Gastrocnemius medialis (tissue), 4 donors: ENCODE measurements at regions not wholly inside any gene's neighbourhood (a gene's known extent, or its start where the extent isn't known, plus 50 kb on each side); places are given as distances from the start of the nearest gene placed in this dataset.
"Not testable (repeated sequence)": the region's sequence is repeated elsewhere in the genome, so short reads cannot be mapped to it uniquely, and the experiment has no call there.

ENCODE experiments used
- ATAC-seq, 2 donors: fragments of 150-250 bp; one replicate each; pipeline ENCODE4 v1.9.1; 2016
- DNase-seq, 2 donors: peaks; one replicate each; pipeline ENCODE4 v3.0.0-alpha.2; 2019
- H3K27ac ChIP-seq, 4 donors: fragments of 200-600 bp; sonication (generic); 1 replicate in 1 of 4; 2 replicates in 3 of 4; pipeline ENCODE4 v1.5.1; 2016 to 2018; ENCODE audit warnings: mild to moderate bottlenecking in 2 of 4, moderate library complexity in 1 of 4
- H3K27me3 ChIP-seq, 3 donors: fragments of 200-600 bp; sonication (generic) in 2 of 3; 1 replicate in 1 of 3; 2 replicates in 2 of 3; pipeline versions ENCODE4 v1.5.1 to v1.6.0; 2016 to 2019; ENCODE audit warnings: mild to moderate bottlenecking in 1 of 3, moderate library complexity in 1 of 3
- H3K36me3 ChIP-seq, 2 donors: fragments of 200-600 bp; sonication (generic) in 1 of 2; one replicate each; pipeline ENCODE4 v1.5.1; 2017 to 2018
- H3K4me1 ChIP-seq, 2 donors: fragments of 200-600 bp; sonication (generic) in 1 of 2; one replicate each; pipeline ENCODE4 v1.5.1; 2016 to 2017; ENCODE audit warnings: mild to moderate bottlenecking in 2 of 2
- H3K4me3 ChIP-seq, 4 donors: fragments of 200-600 bp; sonication (generic) in 3 of 4; 1 replicate in 1 of 4; 2 replicates in 3 of 4; pipeline ENCODE4 v1.5.1; 2016 to 2019; ENCODE audit warnings: mild to moderate bottlenecking in 2 of 4
- H3K9me3 ChIP-seq, 3 donors: fragments of 200-600 bp; sonication (generic) in 2 of 3; 1 replicate in 1 of 3; 2 replicates in 2 of 3; pipeline ENCODE4 v1.5.1; 2016 to 2019
- POLR2A ChIP-seq, 2 donors: fragments of 450-650 bp; IDR thresholded peaks; one replicate each; pipeline ENCODE4 v1.6.1; 2017; ENCODE audit warnings: antibody characterized with exemption in 2 of 2, mild to moderate bottlenecking in 2 of 2, moderate library complexity in 2 of 2
- in situ Hi-C, 4 donors: fragments of 200-750 bp; cut with MboI; loops; one replicate each; pipeline versions ENCODE4 v1.15.0 to v1.8.0; 2017; ENCODE audit warnings: low sequenced_read_pairs in 4 of 4
- intact Hi-C: fragments of 100-400 bp; cut with DNase I; formaldehyde crosslinking; loops from one replicate; pipeline ENCODE4 v1.15.1; 2023; ENCODE audit warnings: low total_unique reads
- TF ChIP-seq, protein P1 (sequence below), 5 experiments: fragments of 450-650 bp in 3 of 5; fragments of 200-600 bp in 2 of 5; sonication (generic) in 2 of 5; IDR thresholded peaks in 4 of 5; conservative IDR thresholded peaks in 1 of 5; 1 replicate in 4 of 5; 2 replicates in 1 of 5; pipeline ENCODE4 v1.5.1; 2016 to 2019; ENCODE audit warnings: antibody characterized with exemption in 5 of 5, mild to moderate bottlenecking in 3 of 5, moderate library complexity in 3 of 5

DNA sequence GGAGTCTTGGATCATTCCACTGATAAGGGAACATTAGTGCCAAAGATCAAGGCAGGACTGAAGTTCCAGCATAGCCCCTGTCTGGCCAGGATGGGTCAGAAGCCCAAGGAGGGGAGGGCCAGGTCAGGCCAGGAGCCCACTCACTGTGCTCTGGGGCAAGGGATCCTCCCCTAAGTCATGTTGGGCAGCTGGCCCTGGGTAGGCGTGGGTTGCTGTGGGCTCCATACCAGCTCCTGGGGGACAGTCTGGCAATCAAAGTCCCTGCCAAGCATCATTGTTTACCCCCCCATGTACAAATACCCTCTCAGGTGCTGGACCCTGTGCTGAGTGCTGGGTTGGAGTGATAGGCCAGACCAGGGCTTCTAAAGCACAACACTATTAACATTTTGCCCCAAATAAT, 130.5 kb downstream of the IRX5 start:
- H3K36me3 ChIP-seq, result no peaks in the 10 kb centered on the region
- H3K4me3 ChIP-seq, result no peak overlapping the region
- no peak overlapping the region for H3K27ac ChIP-seq
- ATAC-seq, result no peak
- DNase-seq, result no peak
- in situ Hi-C loops (loop anchor here in 1 of 4 donors (25.0 kb wide), 1 partner anchor 101 kb away; no protein-coding TSS in a partner anchor), intact Hi-C loops (no loop called here)
- peaks cover 9 to 19% (median 14%) of the 10 kb centered on the region in 3 donors for H3K27me3 ChIP-seq
- H3K4me1 ChIP-seq, result no peaks in the 10 kb centered on the region
- TF ChIP-seq, protein P1, sequence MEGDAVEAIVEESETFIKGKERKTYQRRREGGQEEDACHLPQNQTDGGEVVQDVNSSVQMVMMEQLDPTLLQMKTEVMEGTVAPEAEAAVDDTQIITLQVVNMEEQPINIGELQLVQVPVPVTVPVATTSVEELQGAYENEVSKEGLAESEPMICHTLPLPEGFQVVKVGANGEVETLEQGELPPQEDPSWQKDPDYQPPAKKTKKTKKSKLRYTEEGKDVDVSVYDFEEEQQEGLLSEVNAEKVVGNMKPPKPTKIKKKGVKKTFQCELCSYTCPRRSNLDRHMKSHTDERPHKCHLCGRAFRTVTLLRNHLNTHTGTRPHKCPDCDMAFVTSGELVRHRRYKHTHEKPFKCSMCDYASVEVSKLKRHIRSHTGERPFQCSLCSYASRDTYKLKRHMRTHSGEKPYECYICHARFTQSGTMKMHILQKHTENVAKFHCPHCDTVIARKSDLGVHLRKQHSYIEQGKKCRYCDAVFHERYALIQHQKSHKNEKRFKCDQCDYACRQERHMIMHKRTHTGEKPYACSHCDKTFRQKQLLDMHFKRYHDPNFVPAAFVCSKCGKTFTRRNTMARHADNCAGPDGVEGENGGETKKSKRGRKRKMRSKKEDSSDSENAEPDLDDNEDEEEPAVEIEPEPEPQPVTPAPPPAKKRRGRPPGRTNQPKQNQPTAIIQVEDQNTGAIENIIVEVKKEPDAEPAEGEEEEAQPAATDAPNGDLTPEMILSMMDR (IDR thresholded peaks at IDR 0.05 in 4 of 5, conservative IDR thresholded peaks at IDR 0.05 in 1 of 5), result no peak
- no peak for TF ChIP-seq POLR2A (IDR thresholded peaks at IDR 0.05)
- no peaks in the 10 kb centered on the region for H3K9me3 ChIP-seq

GRCh38 chr16:55062442-55062841, 131.8 kb downstream of the IRX5 start:
- no peaks in the 10 kb centered on the region for H3K36me3 ChIP-seq
- TF ChIP-seq POLR2A (IDR thresholded peaks at IDR 0.05), result no peak
- TF ChIP-seq, protein P1 (IDR thresholded peaks at IDR 0.05 in 4 of 5, conservative IDR thresholded peaks at IDR 0.05 in 1 of 5), result no peak
- in situ Hi-C loops, result loop anchor here in 1 of 4 donors (25.0 kb wide), 1 partner anchor 100 kb away; no protein-coding TSS in a partner anchor

DNA sequence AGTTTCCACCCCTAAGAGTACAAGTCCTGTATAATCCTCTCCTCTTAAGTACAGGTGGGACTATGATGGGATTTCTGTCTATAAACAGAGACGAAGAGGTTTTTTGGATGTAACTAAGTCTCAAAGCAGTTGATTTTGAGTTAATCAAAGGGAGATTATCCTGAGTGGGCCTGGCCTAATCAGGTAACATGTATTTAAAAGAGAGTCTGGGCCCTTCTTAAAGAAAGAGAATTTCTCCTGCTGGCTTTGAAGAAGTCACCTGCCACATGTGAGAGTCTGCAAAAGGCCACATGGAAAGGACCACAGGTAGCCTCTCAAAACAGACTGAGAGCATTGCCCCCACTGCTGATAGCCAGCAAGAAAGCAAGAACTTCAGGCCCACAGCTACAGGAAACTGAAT, 142.3 kb downstream of the IRX5 start:
- in situ Hi-C loops (loop anchor here in 1 of 4 donors (25.0 kb wide), 1 partner anchor 89 kb away; no protein-coding TSS in a partner anchor), intact Hi-C loops (no loop called here)
- Histone ChIP-seq H3K36me3 (no peaks in the 10 kb centered on the region), H3K27me3 (no peaks in the 10 kb centered on the region), H3K4me3 (no peak overlapping the region), H3K27ac (no peak overlapping the region), H3K4me1 (no peaks in the 10 kb centered on the region), H3K9me3 (no peaks in the 10 kb centered on the region)
- no peak for TF ChIP-seq POLR2A (IDR thresholded peaks at IDR 0.05)
- TF ChIP-seq, protein P1 (IDR thresholded peaks at IDR 0.05 in 4 of 5, conservative IDR thresholded peaks at IDR 0.05 in 1 of 5), result no peak
- ATAC-seq (no peak), DNase-seq (no peak)

More at GRCh38 chr16:55062442-55062841, 131.8 kb downstream of the IRX5 start:
- H3K27me3 ChIP-seq, result peaks cover 8 to 9% (median 8%) of the 10 kb centered on the region in 3 donors
- DNase-seq (no peak), ATAC-seq (no peak)
- no peak overlapping the region for H3K27ac ChIP-seq
- H3K4me3 ChIP-seq, result no peak overlapping the region
- intact Hi-C loops, result no loop called here
- no peaks in the 10 kb centered on the region for H3K4me1 ChIP-seq
- H3K9me3 ChIP-seq, result no peaks in the 10 kb centered on the region

DNA sequence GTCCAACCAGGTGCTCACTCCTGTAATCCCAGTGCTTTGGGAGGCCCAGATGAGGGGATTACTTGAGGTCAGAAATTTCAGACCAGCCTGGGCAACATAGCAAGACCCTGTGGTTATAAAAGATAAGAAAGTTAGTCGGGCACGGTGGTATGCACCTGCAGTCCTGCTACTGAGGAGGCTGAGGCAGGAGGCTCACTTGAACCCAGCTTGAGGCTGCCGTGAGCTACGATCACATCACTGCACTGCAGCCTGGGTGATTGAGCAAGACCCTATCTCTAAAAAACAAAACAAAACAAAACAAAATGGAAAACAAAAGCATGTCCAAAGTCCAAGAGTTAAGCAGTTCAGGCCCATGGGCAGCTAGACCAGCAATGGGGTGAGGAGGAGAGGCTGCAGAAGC, 143.2 kb downstream of the IRX5 start:
- no peaks in the 10 kb centered on the region for H3K4me1 ChIP-seq
- in situ Hi-C loops, result loop anchor here in 1 of 4 donors (25.0 kb wide), 1 partner anchor 88 kb away; no protein-coding TSS in a partner anchor
- H3K9me3 ChIP-seq, result no peaks in the 10 kb centered on the region
- intact Hi-C loops, result no loop called here
- no peaks in the 10 kb centered on the region for H3K27me3 ChIP-seq
- DNase-seq (no peak), ATAC-seq (no peak)
- H3K4me3 ChIP-seq, result no peak overlapping the region
- no peak overlapping the region for H3K27ac ChIP-seq
- H3K36me3 ChIP-seq, result no peaks in the 10 kb centered on the region
- TF ChIP-seq, protein P1 (IDR thresholded peaks at IDR 0.05 in 4 of 5, conservative IDR thresholded peaks at IDR 0.05 in 1 of 5), result no peak
- no peak for TF ChIP-seq POLR2A (IDR thresholded peaks at IDR 0.05)

GRCh38 chr16:55075208-55075607, 144.5 kb downstream of the IRX5 start:
- ATAC-seq, intact Hi-C loops, H3K36me3 ChIP-seq, H3K4me1 ChIP-seq, H3K4me3 ChIP-seq, H3K9me3 ChIP-seq, DNase-seq, H3K27ac ChIP-seq, in situ Hi-C loops, H3K27me3 ChIP-seq: not testable (repeated sequence)
